ENCODE measurements at regions not wholly inside any gene's neighbourhood (a gene's known extent, or its start where the extent isn't known, plus 50 kb on each side); places are given as distances from the start of the nearest gene placed in this dataset.

DNA sequence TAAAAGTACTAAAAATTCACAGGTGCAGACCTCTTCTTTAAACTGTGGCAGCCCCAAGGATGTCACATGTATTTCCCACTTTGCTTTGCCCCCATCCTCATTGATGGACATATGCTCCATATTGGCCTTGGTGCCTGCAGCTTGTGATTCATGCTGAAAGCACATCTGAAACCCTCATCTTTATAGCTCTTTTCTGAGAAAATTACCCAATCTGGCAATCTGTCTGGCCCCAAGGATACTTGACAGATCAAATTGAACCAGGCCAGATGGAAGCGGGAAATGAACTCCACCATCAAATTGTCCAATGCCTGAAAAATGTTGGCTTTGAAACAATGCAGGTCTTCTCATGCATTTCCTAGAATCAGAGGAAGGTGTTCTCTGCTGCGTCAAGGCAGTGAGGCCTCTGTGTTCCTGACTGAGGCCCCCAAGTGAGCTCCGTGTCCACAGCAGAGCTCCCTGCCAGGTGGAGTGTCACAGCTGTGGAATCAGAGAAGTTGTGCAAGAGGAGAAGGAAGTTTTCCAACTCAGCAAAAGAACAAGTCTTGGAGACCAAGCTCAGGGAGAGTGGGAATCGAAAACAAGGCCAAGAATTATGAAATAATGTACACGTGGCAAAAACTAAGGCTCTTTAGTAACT lies 323.7 kb downstream of the PLPP3 start:
- TF ChIP-seq, protein P1, sequence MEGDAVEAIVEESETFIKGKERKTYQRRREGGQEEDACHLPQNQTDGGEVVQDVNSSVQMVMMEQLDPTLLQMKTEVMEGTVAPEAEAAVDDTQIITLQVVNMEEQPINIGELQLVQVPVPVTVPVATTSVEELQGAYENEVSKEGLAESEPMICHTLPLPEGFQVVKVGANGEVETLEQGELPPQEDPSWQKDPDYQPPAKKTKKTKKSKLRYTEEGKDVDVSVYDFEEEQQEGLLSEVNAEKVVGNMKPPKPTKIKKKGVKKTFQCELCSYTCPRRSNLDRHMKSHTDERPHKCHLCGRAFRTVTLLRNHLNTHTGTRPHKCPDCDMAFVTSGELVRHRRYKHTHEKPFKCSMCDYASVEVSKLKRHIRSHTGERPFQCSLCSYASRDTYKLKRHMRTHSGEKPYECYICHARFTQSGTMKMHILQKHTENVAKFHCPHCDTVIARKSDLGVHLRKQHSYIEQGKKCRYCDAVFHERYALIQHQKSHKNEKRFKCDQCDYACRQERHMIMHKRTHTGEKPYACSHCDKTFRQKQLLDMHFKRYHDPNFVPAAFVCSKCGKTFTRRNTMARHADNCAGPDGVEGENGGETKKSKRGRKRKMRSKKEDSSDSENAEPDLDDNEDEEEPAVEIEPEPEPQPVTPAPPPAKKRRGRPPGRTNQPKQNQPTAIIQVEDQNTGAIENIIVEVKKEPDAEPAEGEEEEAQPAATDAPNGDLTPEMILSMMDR (IDR thresholded peaks at IDR 0.05), result no peak
- no peak for TF ChIP-seq POLR2A (IDR thresholded peaks at IDR 0.05)
